ENCODE measurements at regions not wholly inside any gene's neighbourhood (a gene's known extent, or its start where the extent isn't known, plus 50 kb on each side); places are given as distances from the start of the nearest gene placed in this dataset.

GRCh38 chr22:25370322-25370721 lies 150.9 kb downstream of the CRYBB2 start:
- no peak for DNase-seq
- Mint-ChIP-seq H3K9me3 (no peaks in the 10 kb centered on the region), H3K4me1 (peaks cover 2% of the 10 kb centered on the region), H3K4me3 (no peak overlapping the region), H3K36me3 (no peaks in the 10 kb centered on the region), H3K27me3 (no peaks in the 10 kb centered on the region), H3K27ac (no peak overlapping the region)

- Mint-ChIP-seq H3K4me3 (no peak overlapping the region), H3K4me1 (peaks cover 2% of the 10 kb centered on the region), H3K27me3 (no peaks in the 10 kb centered on the region), H3K27ac (no peak overlapping the region), H3K9me3 (no peaks in the 10 kb centered on the region), H3K36me3 (no peaks in the 10 kb centered on the region)
- DNase-seq: no peak
These were observed 152.7 kb downstream of the CRYBB2 start for GRCh38 chr22:25372000-25372595.

GRCh38 chr22:25373961-25374360 lies 154.5 kb downstream of the CRYBB2 start:
- Mint-ChIP-seq H3K9me3 (no peaks in the 10 kb centered on the region), H3K27ac (no peak overlapping the region), H3K27me3 (no peaks in the 10 kb centered on the region), H3K4me3 (no peak overlapping the region), H3K36me3 (peaks cover 3% of the 10 kb centered on the region), H3K4me1 (peaks cover 2% of the 10 kb centered on the region)
- DNase-seq: no peak

GRCh38 chr22:25374869-25375268 lies 155.4 kb downstream of the CRYBB2 start:
- no peak for DNase-seq
- Mint-ChIP-seq H3K27ac (no peak overlapping the region), H3K36me3 (peaks cover 3% of the 10 kb centered on the region), H3K9me3 (no peaks in the 10 kb centered on the region), H3K4me1 (peaks cover 2% of the 10 kb centered on the region), H3K4me3 (no peak overlapping the region), H3K27me3 (no peaks in the 10 kb centered on the region)

GRCh38 chr22:25375683-25376082 lies 156.2 kb downstream of the CRYBB2 start:
- no peak for DNase-seq
- Mint-ChIP-seq H3K9me3 (no peaks in the 10 kb centered on the region), H3K36me3 (peaks cover 3% of the 10 kb centered on the region), H3K27me3 (no peaks in the 10 kb centered on the region), H3K4me3 (no peak overlapping the region), H3K4me1 (peaks cover 2% of the 10 kb centered on the region), H3K27ac (no peak overlapping the region)

GRCh38 chr22:25377699-25378098 lies 158.3 kb downstream of the CRYBB2 start:
- DNase-seq: no peak
- Mint-ChIP-seq H3K4me3 (no peak overlapping the region), H3K4me1 (peaks cover 2% of the 10 kb centered on the region), H3K9me3 (no peaks in the 10 kb centered on the region), H3K27ac (no peak overlapping the region), H3K36me3 (peaks cover 6% of the 10 kb centered on the region), H3K27me3 (no peaks in the 10 kb centered on the region)

GRCh38 chr22:25380122-25380747 lies 160.8 kb downstream of the CRYBB2 start:
- H3K27ac Mint-ChIP-seq: no peak overlapping the region
- H3K36me3 Mint-ChIP-seq: peaks cover 6% of the 10 kb centered on the region
- no peaks in the 10 kb centered on the region for H3K9me3 Mint-ChIP-seq
- no peaks in the 10 kb centered on the region for H3K27me3 Mint-ChIP-seq
- H3K4me3 Mint-ChIP-seq: no peak overlapping the region
- no peak for DNase-seq
- peaks cover 4% of the 10 kb centered on the region for H3K4me1 Mint-ChIP-seq

- Mint-ChIP-seq H3K27me3 (no peaks in the 10 kb centered on the region), H3K36me3 (peaks cover 3% of the 10 kb centered on the region), H3K9me3 (no peaks in the 10 kb centered on the region), H3K4me1 (peaks cover 26% of the 10 kb centered on the region), H3K4me3 (no peak overlapping the region), H3K27ac (no peak overlapping the region)
- DNase-seq: no peak
These were observed 163.3 kb downstream of the CRYBB2 start for GRCh38 chr22:25382762-25383161.

- Mint-ChIP-seq H3K36me3 (peaks cover 3% of the 10 kb centered on the region), H3K9me3 (no peaks in the 10 kb centered on the region), H3K4me1 (peaks cover 28% of the 10 kb centered on the region), H3K4me3 (no peak overlapping the region), H3K27me3 (no peaks in the 10 kb centered on the region), H3K27ac (no peak overlapping the region)
- DNase-seq: no peak
These were observed 163.9 kb downstream of the CRYBB2 start for GRCh38 chr22:25383278-25383820.

GRCh38 chr22:25383892-25384291 lies 164.5 kb downstream of the CRYBB2 start:
- Mint-ChIP-seq H3K36me3 (peaks cover 3% of the 10 kb centered on the region), H3K4me1 (peaks cover 34% of the 10 kb centered on the region), H3K27me3 (no peaks in the 10 kb centered on the region), H3K4me3 (no peak overlapping the region), H3K9me3 (no peaks in the 10 kb centered on the region), H3K27ac (no peak overlapping the region)
- DNase-seq: no peak

- Mint-ChIP-seq H3K27me3 (no peaks in the 10 kb centered on the region), H3K36me3 (no peaks in the 10 kb centered on the region), H3K4me3 (no peak overlapping the region)
These were observed 167.1 kb downstream of the CRYBB2 start for GRCh38 chr22:25386538-25386884.

GRCh38 chr22:25388415-25388814 lies 169.0 kb downstream of the CRYBB2 start:
- Mint-ChIP-seq H3K4me3 (no peak overlapping the region), H3K36me3 (no peaks in the 10 kb centered on the region), H3K4me1 (peaks cover 48% of the 10 kb centered on the region), H3K27me3 (no peaks in the 10 kb centered on the region), H3K27ac (no peak overlapping the region), H3K9me3 (no peaks in the 10 kb centered on the region)
- no peak for DNase-seq

More at GRCh38 chr22:25386538-25386884, 167.1 kb downstream of the CRYBB2 start:
- no peaks in the 10 kb centered on the region for H3K9me3 Mint-ChIP-seq
- H3K27ac Mint-ChIP-seq: no peak overlapping the region
- peaks cover 48% of the 10 kb centered on the region for H3K4me1 Mint-ChIP-seq
- no peak for DNase-seq

GRCh38 chr22:25388866-25389540 lies 169.6 kb downstream of the CRYBB2 start:
- H3K4me1 Mint-ChIP-seq: peaks cover 46% of the 10 kb centered on the region
- no peaks in the 10 kb centered on the region for H3K36me3 Mint-ChIP-seq
- DNase-seq: no peak
- no peak overlapping the region for H3K4me3 Mint-ChIP-seq
- H3K27me3 Mint-ChIP-seq: no peaks in the 10 kb centered on the region
- no peak overlapping the region for H3K27ac Mint-ChIP-seq
- H3K9me3 Mint-ChIP-seq: no peaks in the 10 kb centered on the region

GRCh38 chr22:25389541-25389919 lies 170.1 kb downstream of the CRYBB2 start:
- Mint-ChIP-seq H3K27ac (no peak overlapping the region), H3K36me3 (no peaks in the 10 kb centered on the region), H3K9me3 (no peaks in the 10 kb centered on the region), H3K4me1 (peaks cover 46% of the 10 kb centered on the region), H3K4me3 (no peak overlapping the region), H3K27me3 (no peaks in the 10 kb centered on the region)
- DNase-seq: no peak

- DNase-seq: no peak
- Mint-ChIP-seq H3K4me1 (peaks cover 43% of the 10 kb centered on the region), H3K27ac (no peak overlapping the region), H3K4me3 (no peak overlapping the region), H3K27me3 (no peaks in the 10 kb centered on the region), H3K9me3 (no peaks in the 10 kb centered on the region), H3K36me3 (no peaks in the 10 kb centered on the region)
These were observed 171.1 kb downstream of the CRYBB2 start for GRCh38 chr22:25390297-25391240.
